ENCODE measurements at regions not wholly inside any gene's neighbourhood (a gene's known extent, or its start where the extent isn't known, plus 50 kb on each side); places are given as distances from the start of the nearest gene placed in this dataset.
A peak's percentile ranks its signal among the peaks of the same experiment; 100 is the strongest.

- no peak for DNase-seq (ENCODE audit: low spot score)
These were observed 99.2 kb downstream of the ARRDC3 start for GRCh38 chr5:91283899-91284298.

- no peak for DNase-seq (ENCODE audit: low spot score)
These were observed 99.8 kb downstream of the ARRDC3 start for GRCh38 chr5:91283326-91283725.

DNA sequence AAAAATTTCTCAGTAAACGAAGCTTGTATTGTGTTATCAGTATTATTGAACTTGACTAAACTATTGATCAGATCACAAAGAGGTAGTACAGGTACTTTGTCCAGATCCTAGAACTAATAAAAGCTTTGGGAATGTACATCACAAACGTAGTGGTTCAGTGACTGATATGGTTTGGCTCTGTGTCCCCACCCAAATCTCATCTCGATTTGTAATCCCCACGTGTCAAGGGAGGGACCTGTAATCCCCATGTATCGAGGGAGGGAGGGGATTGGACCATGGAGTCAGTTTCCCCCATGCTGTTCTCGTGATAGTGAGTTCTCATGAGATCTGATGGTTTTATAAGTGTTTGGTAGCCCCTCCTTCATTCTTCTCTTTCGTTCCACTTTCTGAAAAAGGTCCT, 100.9 kb downstream of the ARRDC3 start:
- no peak for DNase-seq (ENCODE audit: low spot score)

GRCh38 chr5:91281401-91281800, 101.7 kb downstream of the ARRDC3 start:
- DNase-seq (ENCODE audit: low spot score) = no peak

DNA sequence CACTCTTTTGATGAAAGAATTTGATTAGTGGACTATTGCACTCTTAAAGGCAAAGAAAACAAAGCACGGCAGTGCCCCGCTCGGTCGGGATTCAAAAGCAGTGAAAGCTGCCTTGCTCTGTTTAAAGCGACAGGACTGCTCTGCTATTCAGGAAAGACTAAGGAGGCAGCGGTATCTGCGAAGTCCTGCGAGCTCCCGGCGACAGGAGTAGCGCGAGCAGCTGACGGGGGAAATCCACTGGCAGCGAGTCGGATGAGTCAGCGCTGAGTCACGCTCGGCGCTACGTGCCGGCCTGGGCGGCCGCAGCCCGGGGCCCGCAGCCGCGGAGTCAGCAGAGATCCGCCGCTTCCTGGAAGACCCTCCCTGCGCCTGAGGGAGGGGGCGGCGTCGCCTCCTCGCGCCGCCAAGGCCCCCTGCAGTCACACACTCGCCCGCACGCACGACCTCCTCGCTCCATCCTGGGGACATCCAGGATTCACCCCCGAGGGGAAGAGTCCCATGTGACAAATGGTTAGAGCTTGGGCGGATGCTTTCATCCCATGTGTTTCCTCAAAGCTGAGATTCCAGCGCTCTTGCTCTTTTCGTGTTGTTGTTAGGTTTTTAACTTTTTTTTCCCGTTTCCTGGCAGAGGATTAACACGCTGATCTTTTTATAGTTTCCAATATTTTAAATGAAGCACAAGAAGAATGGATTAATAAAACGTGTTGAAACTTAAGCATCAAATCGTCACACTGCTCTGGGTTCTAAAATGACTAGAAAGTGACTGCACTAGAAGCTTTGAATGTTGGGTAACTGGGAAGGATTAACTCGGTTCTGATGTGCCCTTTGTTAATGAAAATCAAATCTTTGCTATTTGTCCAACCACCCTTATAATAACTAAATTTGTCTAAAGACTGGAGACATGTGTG, 102.5 kb downstream of the ARRDC3 start:
- peak; percentile 46 for DNase-seq (ENCODE audit: low spot score)

DNA sequence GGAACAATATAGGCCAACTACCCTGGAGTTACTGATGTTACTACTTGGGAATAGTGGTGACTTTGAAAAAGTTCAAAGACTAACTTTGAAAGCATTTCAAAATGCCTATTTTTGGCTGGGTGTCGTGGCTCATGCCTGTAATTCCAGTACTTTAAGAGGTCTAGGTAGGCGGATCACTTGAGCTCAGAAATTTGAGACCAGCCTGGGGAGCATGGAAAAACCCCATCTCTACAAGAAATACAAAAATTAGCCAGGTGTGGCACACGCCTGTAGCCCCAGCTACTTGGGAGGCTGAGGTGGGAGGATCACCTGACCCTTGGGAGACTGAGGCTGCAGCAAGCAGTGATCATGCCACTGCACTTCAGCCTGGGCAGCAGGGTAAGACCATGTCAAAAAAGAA, 105.3 kb downstream of the ARRDC3 start:
- no peak for DNase-seq (ENCODE audit: low spot score)

DNA sequence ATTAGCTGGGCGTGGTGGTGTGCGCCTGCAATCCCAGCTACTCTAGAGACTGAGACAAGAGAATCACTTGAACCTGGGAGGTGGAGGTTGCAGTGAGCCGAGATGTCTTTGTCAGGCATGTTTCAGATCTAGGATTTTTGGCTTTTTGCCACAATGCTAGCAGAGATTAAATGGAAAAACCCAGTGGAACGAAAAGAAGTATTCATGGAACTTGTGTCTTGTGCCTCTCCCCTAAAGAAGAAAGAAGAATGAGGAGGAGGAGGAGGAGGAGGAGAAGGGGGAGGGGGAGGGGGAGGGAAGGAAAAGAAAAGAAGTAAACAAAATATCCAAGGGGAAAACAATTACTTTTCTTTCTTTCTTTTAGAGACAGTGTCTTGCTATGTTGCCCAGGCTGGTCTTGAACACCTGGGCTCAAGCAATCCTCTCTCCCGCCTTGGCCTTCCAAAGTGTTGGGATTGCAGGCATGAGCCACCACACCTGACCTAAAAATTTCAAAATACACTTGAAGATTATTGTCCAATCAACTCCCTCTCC, 106.0 kb downstream of the ARRDC3 start:
- no peak for DNase-seq (ENCODE audit: low spot score)

GRCh38 chr5:91272858-91273257, 110.3 kb downstream of the ARRDC3 start:
- no peak for DNase-seq (ENCODE audit: low spot score)

DNA sequence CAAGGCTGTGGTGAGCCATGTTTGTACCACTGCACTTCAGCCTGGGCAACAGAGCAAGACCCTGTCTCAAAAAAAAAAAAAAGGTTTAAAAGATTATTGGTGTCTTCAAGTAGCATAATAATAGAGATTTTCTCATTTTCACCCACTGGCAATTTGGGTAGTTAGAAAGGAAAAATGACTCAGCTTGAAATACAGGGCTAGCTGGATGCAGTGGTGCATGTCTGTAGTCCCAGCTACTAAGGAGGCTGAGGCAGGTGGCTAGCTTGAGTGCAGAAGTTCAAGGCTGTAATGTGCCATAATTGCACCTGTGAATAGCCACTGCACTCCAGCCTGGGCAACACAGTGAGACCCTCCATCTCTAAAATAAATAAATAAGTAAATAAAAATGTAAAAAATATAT, 111.1 kb downstream of the ARRDC3 start:
- DNase-seq (ENCODE audit: low spot score) = peak; percentile 7

DNA sequence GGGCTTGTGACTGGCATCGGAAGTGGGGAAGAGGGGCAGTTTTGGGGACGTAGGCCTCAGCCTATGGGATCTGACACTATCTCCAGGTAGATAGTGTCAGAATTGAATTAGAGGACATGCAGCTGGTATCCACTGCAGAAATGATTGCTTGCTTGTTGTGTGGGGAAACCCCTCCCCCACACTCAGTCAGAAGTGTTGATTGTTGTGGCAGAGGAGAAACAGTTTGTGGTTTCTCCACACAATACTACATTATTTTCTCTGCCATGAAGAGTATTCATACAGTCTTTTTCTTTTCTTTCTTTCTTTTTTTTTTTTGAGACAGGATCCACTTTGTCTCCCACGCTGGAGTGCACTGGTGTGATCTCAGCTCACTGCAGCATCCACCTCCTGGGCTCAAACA, 113.9 kb downstream of the ARRDC3 start:
- DNase-seq (ENCODE audit: low spot score) = no peak

GRCh38 chr5:91266184-91266705, 116.9 kb downstream of the ARRDC3 start:
- peak; percentile 25 for DNase-seq (ENCODE audit: low spot score)

- DNase-seq (ENCODE audit: low spot score) = no peak
These were observed 118.6 kb downstream of the ARRDC3 start for GRCh38 chr5:91264311-91265051.

GRCh38 chr5:91263898-91264297, 119.2 kb downstream of the ARRDC3 start:
- DNase-seq (ENCODE audit: low spot score) = no peak

DNA sequence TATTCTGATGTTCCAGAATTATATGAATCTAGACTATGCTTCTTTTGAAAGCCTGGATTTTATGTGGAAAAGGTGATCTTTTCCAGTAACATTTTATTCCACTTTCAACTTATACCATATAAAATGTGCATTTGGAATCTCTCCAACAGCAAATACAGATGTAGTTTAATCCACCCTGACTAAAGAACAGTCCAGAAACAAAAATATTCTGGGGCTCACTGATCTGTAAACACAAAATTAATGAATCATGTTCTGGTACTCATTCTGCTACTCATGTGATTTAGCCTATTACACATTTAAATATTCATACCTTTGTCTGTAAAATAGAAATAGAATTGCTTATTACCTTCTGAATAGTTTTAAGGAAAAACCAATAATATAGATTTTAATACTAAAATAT, 125.8 kb downstream of the ARRDC3 start:
- DNase-seq (ENCODE audit: low spot score) = no peak

DNA sequence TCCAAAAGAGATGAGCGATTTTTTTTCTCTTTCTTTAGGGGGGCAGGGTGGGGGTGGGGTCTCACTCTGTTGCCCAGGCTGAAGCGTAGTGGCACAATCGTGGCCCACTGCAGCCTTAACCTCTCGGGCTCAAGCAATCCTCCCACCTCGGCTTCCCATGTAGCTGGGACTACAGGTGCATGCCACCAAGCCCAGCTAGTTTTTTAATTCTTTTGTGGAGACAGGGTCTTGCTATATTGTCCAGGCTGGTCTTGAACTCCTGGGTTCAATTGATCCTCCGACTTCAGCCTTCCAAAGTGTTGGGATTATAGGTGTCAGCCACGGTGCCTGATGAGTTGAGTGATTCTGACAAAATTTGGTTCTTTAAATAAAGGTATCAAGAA, 127.0 kb downstream of the ARRDC3 start:
- DNase-seq (ENCODE audit: low spot score) = no peak

DNA sequence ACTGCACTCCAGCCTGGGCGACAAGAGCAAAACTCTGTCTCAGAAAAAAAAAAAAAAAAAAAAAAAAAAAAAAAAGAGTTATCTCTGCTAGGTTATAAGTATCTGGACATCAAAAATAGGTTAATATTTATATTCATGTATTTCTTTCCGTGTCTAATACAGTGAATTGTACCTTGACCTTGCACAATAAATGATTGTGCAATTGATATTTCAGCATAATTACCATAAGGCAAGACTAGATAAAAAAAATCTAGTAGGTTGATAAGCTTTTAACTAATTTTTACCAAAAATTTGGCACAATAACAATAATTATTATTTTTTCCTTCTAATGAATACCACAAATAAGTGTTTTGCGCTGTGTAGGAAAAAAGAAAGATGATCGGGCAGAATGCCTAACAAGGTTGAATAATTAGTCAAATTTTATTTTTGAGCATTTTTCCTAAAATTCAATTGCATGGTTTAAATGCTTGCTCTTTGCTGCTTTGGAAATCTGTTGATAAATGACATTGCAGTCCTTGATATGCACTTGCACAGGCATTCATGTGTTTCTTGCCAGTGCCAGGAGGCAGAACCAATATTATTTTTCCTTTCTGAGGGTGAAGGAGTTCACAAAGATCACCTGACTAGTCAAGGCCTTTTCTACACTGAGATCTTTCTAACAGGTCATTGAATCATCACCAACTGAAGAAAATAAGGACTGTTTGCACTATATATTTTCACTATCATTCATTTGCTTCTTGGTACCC, 127.5 kb downstream of the ARRDC3 start:
- no peak for DNase-seq (ENCODE audit: low spot score)

- no peak for DNase-seq (ENCODE audit: low spot score)
These were observed 130.2 kb downstream of the ARRDC3 start for GRCh38 chr5:91252916-91253315.

DNA sequence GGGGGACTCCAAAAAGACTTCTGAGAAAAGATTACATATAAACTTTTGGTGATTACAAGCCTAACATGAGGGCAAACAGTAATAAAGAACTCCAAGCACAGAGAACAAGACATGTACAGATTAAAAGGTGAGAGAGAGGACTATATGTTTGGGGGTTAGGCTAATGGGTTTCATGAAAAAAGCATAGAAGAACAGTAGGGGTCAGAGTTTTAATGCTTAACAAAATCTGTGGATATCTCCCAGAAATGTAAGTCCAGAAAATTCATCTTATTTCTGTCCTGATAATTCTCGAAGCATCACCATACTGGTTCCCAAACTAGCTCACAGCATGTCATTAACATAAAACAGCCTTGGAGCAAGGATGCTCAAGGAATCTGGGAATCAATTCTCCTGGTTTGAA, 137.2 kb downstream of the ARRDC3 start:
- no peak for DNase-seq (ENCODE audit: low spot score)

DNA sequence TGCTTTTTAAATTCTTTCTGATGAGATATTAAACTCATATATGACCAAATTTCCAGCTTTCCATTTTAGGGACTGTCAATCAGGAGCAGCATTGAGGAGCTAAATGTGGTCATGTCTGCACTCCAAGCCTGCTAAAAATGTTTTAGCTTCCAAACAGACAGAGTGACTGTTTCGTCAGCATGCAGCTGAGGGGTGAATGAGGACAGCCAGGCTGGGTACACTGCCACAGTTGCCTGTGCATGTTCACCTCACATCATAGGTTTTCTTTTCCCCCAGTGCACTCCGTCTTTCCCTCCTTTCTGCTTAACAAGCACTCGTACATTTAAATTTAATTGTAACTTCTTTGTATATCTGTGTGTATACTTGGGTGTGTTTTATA, 138.1 kb downstream of the ARRDC3 start:
- DNase-seq (ENCODE audit: low spot score) = no peak

GRCh38 chr5:91244380-91245073, 138.6 kb downstream of the ARRDC3 start:
- DNase-seq (ENCODE audit: low spot score) = no peak

- DNase-seq (ENCODE audit: low spot score) = no peak
These were observed 139.3 kb downstream of the ARRDC3 start for GRCh38 chr5:91243852-91244251.

DNA sequence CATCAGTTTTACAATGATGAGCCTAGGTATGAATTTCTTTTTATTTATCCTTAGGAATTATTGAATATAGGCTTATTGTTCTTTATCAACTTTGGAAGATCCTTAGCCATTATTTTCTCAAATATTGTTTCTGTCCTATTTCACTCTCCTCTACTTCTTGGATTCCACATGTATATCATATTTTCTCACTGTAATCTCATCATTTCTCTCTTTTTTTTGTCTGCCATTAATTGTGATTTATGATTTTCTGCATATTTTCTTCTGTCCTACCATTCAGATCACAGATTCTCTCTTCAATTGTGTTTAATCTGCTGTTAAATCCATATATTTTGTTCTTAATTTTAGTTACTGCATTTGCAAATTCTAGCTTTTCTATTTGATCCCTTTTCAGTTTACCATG, 139.8 kb downstream of the ARRDC3 start:
- no peak for DNase-seq (ENCODE audit: low spot score)

All from NAMALWA (cell line).